ENCODE measurements at regions not wholly inside any gene's neighbourhood (a gene's known extent, or its start where the extent isn't known, plus 50 kb on each side); places are given as distances from the start of the nearest gene placed in this dataset.
"Not testable (repeated sequence)": the region's sequence is repeated elsewhere in the genome, so short reads cannot be mapped to it uniquely, and the experiment has no call there.

DNA sequence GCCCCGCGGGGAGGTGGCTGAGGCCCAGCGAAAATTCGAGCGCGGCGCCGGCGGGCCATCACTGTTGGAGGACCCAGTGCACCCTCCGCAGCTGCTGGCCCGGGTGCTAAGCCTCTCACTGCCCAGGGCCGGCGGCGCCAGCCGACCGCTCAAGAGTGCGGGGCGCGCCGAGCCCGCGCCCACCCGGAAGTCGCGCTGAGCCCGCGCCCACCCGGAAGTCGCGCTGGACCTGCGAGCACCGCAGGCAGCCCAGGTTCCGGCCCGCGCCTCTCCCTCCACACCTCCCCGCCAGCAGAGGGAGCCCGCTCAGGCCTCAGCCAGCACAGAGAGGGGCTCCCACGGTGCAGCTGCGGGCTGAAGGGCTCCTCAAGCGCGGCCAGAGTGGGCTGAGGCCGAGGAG is 165.5 kb upstream of the BDP1 start:
- not testable (repeated sequence) for H3K36me3 Mint-ChIP-seq (ENCODE audit: insufficient read depth in 1 of 3, low read depth in 3 of 3); H2BK5ac ChIP-seq (ENCODE audit: insufficient read length, low read length)

DNA sequence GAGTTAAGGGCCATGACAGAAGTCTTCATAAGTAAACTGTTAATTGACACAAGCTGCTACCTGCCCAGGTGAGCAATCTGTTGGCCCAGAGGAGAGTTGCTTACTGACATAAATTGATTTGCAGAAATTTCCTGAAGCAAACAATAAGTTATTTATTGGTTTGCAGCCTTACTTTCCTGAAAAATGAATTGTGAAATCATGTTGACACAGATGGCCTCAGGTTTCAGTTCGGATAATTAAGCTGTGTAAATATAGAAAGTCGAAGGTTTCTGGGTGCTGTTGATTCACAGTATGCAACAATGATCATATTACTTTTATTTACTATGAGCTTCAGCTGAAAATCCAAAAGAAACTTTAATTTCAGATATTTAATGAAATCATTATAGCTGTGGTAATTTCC is 164.5 kb upstream of the BDP1 start:
- H2AFZ ChIP-seq (ENCODE audit: low read length); H4K20me1 ChIP-seq (ENCODE audit: control insufficient read depth, insufficient read depth, insufficient read length); H4K8ac ChIP-seq (replicated peaks; ENCODE audit: insufficient read length, low read depth, low read length); H3K4me3 Mint-ChIP-seq; H3K27me3 Mint-ChIP-seq (ENCODE audit: low read depth); H3K27ac Mint-ChIP-seq; H2BK20ac ChIP-seq (ENCODE audit: low read depth, low read length, poor library complexity, severe bottlenecking); H4K5ac ChIP-seq (ENCODE audit: insufficient read length, low read depth, low read length); H2BK12ac ChIP-seq (ENCODE audit: insufficient read length, low read depth, low read length); H3K23me2 ChIP-seq (ENCODE audit: insufficient read length, low read depth, low read length, poor library complexity, severe bottlenecking); H3K36me3 Mint-ChIP-seq (ENCODE audit: insufficient read depth in 1 of 3, low read depth in 3 of 3); H3K4me1 Mint-ChIP-seq; H3K4me1 ChIP-seq (ENCODE audit: insufficient read depth, low read length); H3K79me1 ChIP-seq (ENCODE audit: insufficient read depth, low read depth, low read length, poor library complexity, severe bottlenecking); DNase-seq; H3K9ac ChIP-seq (ENCODE audit: extremely low read depth, insufficient read length, low read length); H3K18ac ChIP-seq (ENCODE audit: insufficient read length, low read depth, low read length); H3K9me3 Mint-ChIP-seq; H3K79me2 ChIP-seq (ENCODE audit: insufficient read depth, low read length); H3K14ac ChIP-seq (ENCODE audit: insufficient read depth, low read length); H3T11ph ChIP-seq (ENCODE audit: low read length); H3K27ac ChIP-seq (ENCODE audit: insufficient read length, low read depth, low read length); H3K27me3 ChIP-seq (ENCODE audit: insufficient read depth, low read length); H2BK5ac ChIP-seq (ENCODE audit: insufficient read length, low read length); H2AK5ac ChIP-seq (ENCODE audit: insufficient read length, low read length); H2BK120ac ChIP-seq (ENCODE audit: low read depth, low read length, poor library complexity, severe bottlenecking); H3K9me3 ChIP-seq (ENCODE audit: control insufficient read depth, low read depth, low read length); H3K4ac ChIP-seq (ENCODE audit: low read depth, low read length); H3K4me2 ChIP-seq (ENCODE audit: insufficient read depth, insufficient read length, low read length); H3K23ac ChIP-seq (ENCODE audit: insufficient read length, low read depth, low read length); H3K56ac ChIP-seq (ENCODE audit: insufficient read length, low read depth, low read length); H4K91ac ChIP-seq (ENCODE audit: insufficient read length, low read depth, low read length); H2BK15ac ChIP-seq (ENCODE audit: low read depth, low read length): not testable (repeated sequence)
- WGBS (ENCODE audit: extremely low coverage, insufficient read length, low lambda C conversion rate) = no CpG with 5 or more reads among the region's 2 CpGs

More for the DNA sequence above, 165.5 kb upstream of the BDP1 start:
- not testable (repeated sequence) for H3K79me2 ChIP-seq (ENCODE audit: insufficient read depth, low read length); H3K9ac ChIP-seq (ENCODE audit: extremely low read depth, insufficient read length, low read length); H3K9me3 ChIP-seq (ENCODE audit: control insufficient read depth, low read depth, low read length); H4K8ac ChIP-seq (replicated peaks; ENCODE audit: insufficient read length, low read depth, low read length); H3K27ac Mint-ChIP-seq; H3K79me1 ChIP-seq (ENCODE audit: insufficient read depth, low read depth, low read length, poor library complexity, severe bottlenecking); H3K9me3 Mint-ChIP-seq; H2AK5ac ChIP-seq (ENCODE audit: insufficient read length, low read length); H3K4me1 Mint-ChIP-seq; H3K27me3 ChIP-seq (ENCODE audit: insufficient read depth, low read length); H3K23ac ChIP-seq (ENCODE audit: insufficient read length, low read depth, low read length); H3K27me3 Mint-ChIP-seq (ENCODE audit: low read depth); DNase-seq; H3K27ac ChIP-seq (ENCODE audit: insufficient read length, low read depth, low read length); H3K14ac ChIP-seq (ENCODE audit: insufficient read depth, low read length); H3T11ph ChIP-seq (ENCODE audit: low read length); H2BK15ac ChIP-seq (ENCODE audit: low read depth, low read length); H2BK12ac ChIP-seq (ENCODE audit: insufficient read length, low read depth, low read length); H4K5ac ChIP-seq (ENCODE audit: insufficient read length, low read depth, low read length); H2BK120ac ChIP-seq (ENCODE audit: low read depth, low read length, poor library complexity, severe bottlenecking); H3K4me1 ChIP-seq (ENCODE audit: insufficient read depth, low read length); H2BK20ac ChIP-seq (ENCODE audit: low read depth, low read length, poor library complexity, severe bottlenecking); H4K91ac ChIP-seq (ENCODE audit: insufficient read length, low read depth, low read length); H3K56ac ChIP-seq (ENCODE audit: insufficient read length, low read depth, low read length); H3K4me2 ChIP-seq (ENCODE audit: insufficient read depth, insufficient read length, low read length); H3K4ac ChIP-seq (ENCODE audit: low read depth, low read length); H2AFZ ChIP-seq (ENCODE audit: low read length); H3K23me2 ChIP-seq (ENCODE audit: insufficient read length, low read depth, low read length, poor library complexity, severe bottlenecking); H3K4me3 Mint-ChIP-seq; H3K18ac ChIP-seq (ENCODE audit: insufficient read length, low read depth, low read length); H4K20me1 ChIP-seq (ENCODE audit: control insufficient read depth, insufficient read depth, insufficient read length)
- WGBS (ENCODE audit: extremely low coverage, insufficient read length, low lambda C conversion rate) = no CpG with 5 or more reads among the region's 42 CpGs
- TF ChIP-seq, protein P1, sequence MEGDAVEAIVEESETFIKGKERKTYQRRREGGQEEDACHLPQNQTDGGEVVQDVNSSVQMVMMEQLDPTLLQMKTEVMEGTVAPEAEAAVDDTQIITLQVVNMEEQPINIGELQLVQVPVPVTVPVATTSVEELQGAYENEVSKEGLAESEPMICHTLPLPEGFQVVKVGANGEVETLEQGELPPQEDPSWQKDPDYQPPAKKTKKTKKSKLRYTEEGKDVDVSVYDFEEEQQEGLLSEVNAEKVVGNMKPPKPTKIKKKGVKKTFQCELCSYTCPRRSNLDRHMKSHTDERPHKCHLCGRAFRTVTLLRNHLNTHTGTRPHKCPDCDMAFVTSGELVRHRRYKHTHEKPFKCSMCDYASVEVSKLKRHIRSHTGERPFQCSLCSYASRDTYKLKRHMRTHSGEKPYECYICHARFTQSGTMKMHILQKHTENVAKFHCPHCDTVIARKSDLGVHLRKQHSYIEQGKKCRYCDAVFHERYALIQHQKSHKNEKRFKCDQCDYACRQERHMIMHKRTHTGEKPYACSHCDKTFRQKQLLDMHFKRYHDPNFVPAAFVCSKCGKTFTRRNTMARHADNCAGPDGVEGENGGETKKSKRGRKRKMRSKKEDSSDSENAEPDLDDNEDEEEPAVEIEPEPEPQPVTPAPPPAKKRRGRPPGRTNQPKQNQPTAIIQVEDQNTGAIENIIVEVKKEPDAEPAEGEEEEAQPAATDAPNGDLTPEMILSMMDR (conservative IDR thresholded peaks at IDR 0.05) = 0 out of 3 replicates have a peak, but pooled peaks have one; percentile 17
